ENCODE measurements at regions not wholly inside any gene's neighbourhood (a gene's known extent, or its start where the extent isn't known, plus 50 kb on each side); places are given as distances from the start of the nearest gene placed in this dataset.
A peak's percentile ranks its signal among the peaks of the same experiment; 100 is the strongest.

GRCh38 chr16:73848993-73849392 is 447.6 kb upstream of the PSMD7 start:
- Histone ChIP-seq H3K4me3 (ENCODE audit: low read length) (no peak overlapping the region), H3K9me3 (replicated peaks; ENCODE audit: control insufficient read depth, low read depth, low read length) (no peaks in the 10 kb centered on the region), H3K36me3 (ENCODE audit: control insufficient read depth, insufficient read depth, low read length) (no peaks in the 10 kb centered on the region), H3K27ac (ENCODE audit: low read length) (no peak overlapping the region), H3K27me3 (ENCODE audit: control insufficient read depth, insufficient read depth, low read length) (no peaks in the 10 kb centered on the region), H3K4me1 (ENCODE audit: control insufficient read depth, insufficient read depth, low read length) (peaks cover 7% of the 10 kb centered on the region)
- WGBS (ENCODE audit: insufficient coverage) = 50% methylated on average over 1 of the region's 4 CpGs
- peak; percentile 11 for DNase-seq

GRCh38 chr16:73847090-73847489 is 449.5 kb upstream of the PSMD7 start:
- H3K27ac ChIP-seq (ENCODE audit: low read length) = no peak overlapping the region
- H3K4me1 ChIP-seq (ENCODE audit: control insufficient read depth, insufficient read depth, low read length) = peaks cover 7% of the 10 kb centered on the region
- 83% methylated on average over 3 of the region's 3 CpGs for WGBS (ENCODE audit: insufficient coverage)
- DNase-seq = no peak
- H3K4me3 ChIP-seq (ENCODE audit: low read length) = no peak overlapping the region
- H3K27me3 ChIP-seq (ENCODE audit: control insufficient read depth, insufficient read depth, low read length) = no peaks in the 10 kb centered on the region
- no peaks in the 10 kb centered on the region for H3K9me3 ChIP-seq (replicated peaks; ENCODE audit: control insufficient read depth, low read depth, low read length)
- no peaks in the 10 kb centered on the region for H3K36me3 ChIP-seq (ENCODE audit: control insufficient read depth, insufficient read depth, low read length)

DNA sequence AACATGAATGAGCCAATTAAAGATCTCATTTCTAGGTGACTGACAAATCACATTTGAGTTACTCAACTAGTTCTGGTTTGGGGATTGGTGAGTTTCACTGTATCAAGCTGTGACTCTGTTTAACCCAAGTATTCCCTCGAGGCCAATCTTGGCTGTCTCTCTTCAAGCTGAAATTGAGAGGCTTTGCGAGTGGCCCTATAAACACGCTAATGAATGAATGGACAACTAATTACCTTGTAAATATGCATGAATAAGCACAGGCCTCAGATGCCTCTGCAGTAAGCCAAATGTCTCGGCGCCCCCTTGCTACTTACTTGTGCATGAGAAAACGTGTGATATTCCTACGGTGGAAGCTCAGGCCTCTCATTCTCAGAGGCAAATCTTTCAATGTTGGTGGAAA is 450.3 kb upstream of the PSMD7 start:
- H3K9me3 ChIP-seq (replicated peaks; ENCODE audit: control insufficient read depth, low read depth, low read length) = no peaks in the 10 kb centered on the region
- H3K4me1 ChIP-seq (ENCODE audit: control insufficient read depth, insufficient read depth, low read length) = peaks cover 7% of the 10 kb centered on the region
- no peak overlapping the region for H3K4me3 ChIP-seq (ENCODE audit: low read length)
- H3K27me3 ChIP-seq (ENCODE audit: control insufficient read depth, insufficient read depth, low read length) = no peaks in the 10 kb centered on the region
- WGBS (ENCODE audit: insufficient coverage) = 40% methylated on average over 1 of the region's 7 CpGs
- DNase-seq = peak; percentile 69
- H3K27ac ChIP-seq (ENCODE audit: low read length) = no peak overlapping the region
- no peaks in the 10 kb centered on the region for H3K36me3 ChIP-seq (ENCODE audit: control insufficient read depth, insufficient read depth, low read length)

DNA sequence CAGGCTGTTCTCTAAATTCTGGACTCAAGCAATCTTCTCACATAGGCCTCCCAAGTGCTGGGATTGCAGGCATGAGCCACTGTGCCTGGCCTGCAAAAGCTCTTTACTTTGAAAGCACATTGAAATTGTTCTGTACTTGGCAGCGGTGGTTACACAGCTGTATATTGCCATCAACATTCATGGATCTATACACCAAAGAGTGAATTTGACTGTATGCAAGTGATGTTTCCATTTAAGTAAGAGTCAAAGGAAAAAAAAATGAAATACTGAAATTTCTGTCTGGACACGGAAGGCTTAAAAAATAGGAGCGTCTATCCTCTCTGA is 450.6 kb upstream of the PSMD7 start:
- H3K36me3 ChIP-seq (ENCODE audit: control insufficient read depth, insufficient read depth, low read length) = no peaks in the 10 kb centered on the region
- peaks cover 7% of the 10 kb centered on the region for H3K4me1 ChIP-seq (ENCODE audit: control insufficient read depth, insufficient read depth, low read length)
- WGBS (ENCODE audit: insufficient coverage) = 38% methylated on average over 2 of the region's 3 CpGs
- H3K4me3 ChIP-seq (ENCODE audit: low read length) = no peak overlapping the region
- DNase-seq = no peak
- no peak overlapping the region for H3K27ac ChIP-seq (ENCODE audit: low read length)
- H3K27me3 ChIP-seq (ENCODE audit: control insufficient read depth, insufficient read depth, low read length) = no peaks in the 10 kb centered on the region
- H3K9me3 ChIP-seq (replicated peaks; ENCODE audit: control insufficient read depth, low read depth, low read length) = no peaks in the 10 kb centered on the region

DNA sequence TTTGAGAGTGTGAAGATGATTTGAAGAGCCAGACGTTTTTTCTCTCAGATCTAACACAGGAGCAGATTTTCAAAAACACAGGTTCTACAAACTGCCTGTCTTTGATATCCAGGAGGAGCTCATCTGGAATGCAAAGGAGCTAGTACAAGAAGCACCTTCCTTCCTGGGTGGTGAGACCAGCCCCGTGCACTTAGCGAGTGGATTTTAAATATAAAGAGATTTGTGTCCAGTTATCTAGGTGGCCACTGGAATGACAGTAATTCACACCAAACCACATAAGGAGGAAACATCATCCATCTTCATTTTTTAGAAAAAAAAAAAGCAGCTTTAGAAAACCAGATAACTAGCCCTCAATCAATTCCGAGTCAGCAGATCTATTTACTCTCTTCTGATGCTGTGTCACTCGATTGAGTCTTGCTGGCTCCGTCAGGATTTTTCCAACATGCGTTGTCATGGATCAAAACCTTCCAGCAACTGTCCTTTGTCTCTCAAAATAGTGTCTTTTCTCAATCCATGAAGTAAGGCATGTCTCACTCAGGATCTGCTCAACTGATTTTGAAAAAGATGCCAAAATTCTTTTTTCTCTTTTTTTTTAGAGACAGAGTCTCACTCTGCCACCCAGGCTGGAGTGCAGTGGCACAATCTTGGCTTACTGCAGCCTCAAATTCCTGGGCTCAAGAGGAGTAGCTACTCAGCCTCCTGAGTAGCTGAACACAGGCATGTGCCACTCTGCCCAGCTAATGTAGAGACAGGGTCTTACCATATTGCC is 451.2 kb upstream of the PSMD7 start:
- DNase-seq = peak; percentile 44
- H3K36me3 ChIP-seq (ENCODE audit: control insufficient read depth, insufficient read depth, low read length) = no peaks in the 10 kb centered on the region
- H3K4me1 ChIP-seq (ENCODE audit: control insufficient read depth, insufficient read depth, low read length) = peaks cover 7% of the 10 kb centered on the region
- WGBS (ENCODE audit: insufficient coverage) = 51% methylated on average over 4 of the region's 7 CpGs
- H3K27ac ChIP-seq (ENCODE audit: low read length) = no peak overlapping the region
- H3K4me3 ChIP-seq (ENCODE audit: low read length) = no peak overlapping the region
- H3K9me3 ChIP-seq (replicated peaks; ENCODE audit: control insufficient read depth, low read depth, low read length) = no peaks in the 10 kb centered on the region
- no peaks in the 10 kb centered on the region for H3K27me3 ChIP-seq (ENCODE audit: control insufficient read depth, insufficient read depth, low read length)

- no peak overlapping the region for H3K4me3 ChIP-seq (ENCODE audit: low read length)
- H3K27me3 ChIP-seq (ENCODE audit: control insufficient read depth, insufficient read depth, low read length) = no peaks in the 10 kb centered on the region
- H3K9me3 ChIP-seq (replicated peaks; ENCODE audit: control insufficient read depth, low read depth, low read length) = no peaks in the 10 kb centered on the region
- peak overlapping the region; percentile 51 for H3K27ac ChIP-seq (ENCODE audit: low read length)
- H3K4me1 ChIP-seq (ENCODE audit: control insufficient read depth, insufficient read depth, low read length) = peaks cover under 1% of the 10 kb centered on the region
- H3K36me3 ChIP-seq (ENCODE audit: control insufficient read depth, insufficient read depth, low read length) = no peaks in the 10 kb centered on the region
- DNase-seq = peak; percentile 59
- WGBS (ENCODE audit: insufficient coverage) = no CpG with 5 or more reads among the region's 4 CpGs
These were observed 455.9 kb upstream of the PSMD7 start for GRCh38 chr16:73840728-73841127.

DNA sequence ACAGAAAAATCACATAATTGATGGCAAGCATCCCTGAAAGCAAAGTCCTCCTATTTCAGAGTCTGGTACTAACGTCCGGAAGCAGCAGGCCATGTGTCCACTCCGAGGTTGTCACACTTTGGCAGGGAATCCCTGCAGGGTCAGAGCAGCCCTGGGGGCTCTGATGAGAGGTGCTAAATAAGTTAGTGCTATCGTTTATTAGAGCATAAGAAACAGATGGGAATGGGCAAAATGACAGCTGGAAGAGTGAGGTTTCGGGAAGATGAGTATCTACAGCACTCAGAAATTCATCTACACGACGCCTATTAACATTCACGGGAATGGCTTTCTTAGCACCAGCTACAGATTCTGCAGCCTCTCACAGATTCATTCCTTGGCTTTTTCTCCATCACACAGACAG is 465.4 kb upstream of the PSMD7 start:
- 63% methylated on average over 6 of the region's 8 CpGs for WGBS (ENCODE audit: insufficient coverage)
- H3K9me3 ChIP-seq (replicated peaks; ENCODE audit: control insufficient read depth, low read depth, low read length) = peaks cover 2% of the 10 kb centered on the region
- DNase-seq = no peak
- H3K4me3 ChIP-seq (ENCODE audit: low read length) = no peak overlapping the region
- H3K36me3 ChIP-seq (ENCODE audit: control insufficient read depth, insufficient read depth, low read length) = no peaks in the 10 kb centered on the region
- H3K27ac ChIP-seq (ENCODE audit: low read length) = no peak overlapping the region
- no peaks in the 10 kb centered on the region for H3K27me3 ChIP-seq (ENCODE audit: control insufficient read depth, insufficient read depth, low read length)
- no peaks in the 10 kb centered on the region for H3K4me1 ChIP-seq (ENCODE audit: control insufficient read depth, insufficient read depth, low read length)

- Histone ChIP-seq H3K27me3 (ENCODE audit: control insufficient read depth, insufficient read depth, low read length) (no peaks in the 10 kb centered on the region), H3K4me3 (ENCODE audit: low read length) (no peak overlapping the region), H3K27ac (ENCODE audit: low read length) (no peak overlapping the region), H3K9me3 (replicated peaks; ENCODE audit: control insufficient read depth, low read depth, low read length) (peaks cover 3% of the 10 kb centered on the region), H3K36me3 (ENCODE audit: control insufficient read depth, insufficient read depth, low read length) (no peaks in the 10 kb centered on the region), H3K4me1 (ENCODE audit: control insufficient read depth, insufficient read depth, low read length) (no peaks in the 10 kb centered on the region)
- DNase-seq = no peak
- 99% methylated on average over 5 of the region's 7 CpGs for WGBS (ENCODE audit: insufficient coverage)
These were observed 473.3 kb upstream of the PSMD7 start for GRCh38 chr16:73823205-73823849.

GRCh38 chr16:73817526-73818324 is 478.9 kb upstream of the PSMD7 start:
- H3K27ac ChIP-seq (ENCODE audit: low read length) = no peak overlapping the region
- 92% methylated on average over 2 of the region's 13 CpGs for WGBS (ENCODE audit: insufficient coverage)
- no peak overlapping the region for H3K4me3 ChIP-seq (ENCODE audit: low read length)
- no peaks in the 10 kb centered on the region for H3K36me3 ChIP-seq (ENCODE audit: control insufficient read depth, insufficient read depth, low read length)
- H3K27me3 ChIP-seq (ENCODE audit: control insufficient read depth, insufficient read depth, low read length) = no peaks in the 10 kb centered on the region
- DNase-seq = no peak
- H3K9me3 ChIP-seq (replicated peaks; ENCODE audit: control insufficient read depth, low read depth, low read length) = peaks cover 3% of the 10 kb centered on the region
- H3K4me1 ChIP-seq (ENCODE audit: control insufficient read depth, insufficient read depth, low read length) = no peaks in the 10 kb centered on the region

- H3K4me3 ChIP-seq (ENCODE audit: low read length) = no peak overlapping the region
- 22% methylated on average over 4 of the region's 7 CpGs for whole genome bisulfite sequencing (ENCODE audit: insufficient coverage)
- peaks cover 2% of the 10 kb centered on the region for H3K27me3 ChIP-seq (ENCODE audit: control insufficient read depth, insufficient read depth, low read length)
- no peaks in the 10 kb centered on the region for H3K36me3 ChIP-seq (ENCODE audit: control insufficient read depth, insufficient read depth, low read length)
- H3K9me3 ChIP-seq (replicated peaks; ENCODE audit: control insufficient read depth, low read depth, low read length) = no peaks in the 10 kb centered on the region
- no peak overlapping the region for H3K27ac ChIP-seq (ENCODE audit: low read length)
- H3K4me1 ChIP-seq (ENCODE audit: control insufficient read depth, insufficient read depth, low read length) = no peaks in the 10 kb centered on the region
- DNase-seq = peak; percentile 71
These were observed 483.1 kb upstream of the PSMD7 start for GRCh38 chr16:73813527-73813926.
